ENCODE measurements at regions not wholly inside any gene's neighbourhood (a gene's known extent, or its start where the extent isn't known, plus 50 kb on each side); places are given as distances from the start of the nearest gene placed in this dataset.

- DNase-seq (ENCODE audit: low spot score), result no peak
- Mint-ChIP-seq H3K27me3 (ENCODE audit: insufficient read depth) (no peaks in the 10 kb centered on the region), H3K4me3 (no peak overlapping the region), H3K4me1 (ENCODE audit: low read depth) (peaks cover 32% of the 10 kb centered on the region), H3K27ac (no peak overlapping the region), H3K36me3 (ENCODE audit: low read depth) (no peaks in the 10 kb centered on the region), H3K9me3 (no peaks in the 10 kb centered on the region)
- intact Hi-C loops (cut with micrococcal nuclease), result no loop called here
Observed at GRCh38 chr6:22029171-22029570, 267.7 kb downstream of the PRL start.

GRCh38 chr6:22030730-22031619, 265.9 kb downstream of the PRL start:
- no peak for DNase-seq (ENCODE audit: low spot score)
- H3K27me3 Mint-ChIP-seq (ENCODE audit: insufficient read depth), result no peaks in the 10 kb centered on the region
- H3K4me1 Mint-ChIP-seq (ENCODE audit: low read depth), result peaks cover 19% of the 10 kb centered on the region
- no peaks in the 10 kb centered on the region for H3K36me3 Mint-ChIP-seq (ENCODE audit: low read depth)
- no peak overlapping the region for H3K27ac Mint-ChIP-seq
- no peak overlapping the region for H3K4me3 Mint-ChIP-seq
- H3K9me3 Mint-ChIP-seq, result no peaks in the 10 kb centered on the region
- intact Hi-C loops (cut with micrococcal nuclease), result no loop called here

- Mint-ChIP-seq H3K36me3 (ENCODE audit: low read depth) (no peaks in the 10 kb centered on the region), H3K4me1 (ENCODE audit: low read depth) (no peaks in the 10 kb centered on the region), H3K27me3 (ENCODE audit: insufficient read depth) (no peaks in the 10 kb centered on the region), H3K9me3 (peaks cover 7% of the 10 kb centered on the region), H3K27ac (no peak overlapping the region), H3K4me3 (no peak overlapping the region)
- DNase-seq (ENCODE audit: low spot score), result no peak
- intact Hi-C loops (cut with micrococcal nuclease), result no loop called here
Observed at GRCh38 chr6:22035690-22036089, 261.1 kb downstream of the PRL start.

- H3K9me3 Mint-ChIP-seq, result peaks cover 8% of the 10 kb centered on the region
Observed at GRCh38 chr6:22036275-22036674, 260.6 kb downstream of the PRL start.

GRCh38 chr6:22036699-22037098, 260.1 kb downstream of the PRL start:
- Mint-ChIP-seq H3K4me3 (no peak overlapping the region), H3K36me3 (ENCODE audit: low read depth) (no peaks in the 10 kb centered on the region), H3K27ac (no peak overlapping the region), H3K27me3 (ENCODE audit: insufficient read depth) (no peaks in the 10 kb centered on the region), H3K9me3 (peaks cover 8% of the 10 kb centered on the region), H3K4me1 (ENCODE audit: low read depth) (no peaks in the 10 kb centered on the region)
- DNase-seq (ENCODE audit: low spot score), result no peak
- intact Hi-C loops (cut with micrococcal nuclease), result no loop called here

More at GRCh38 chr6:22036275-22036674, 260.6 kb downstream of the PRL start:
- DNase-seq (ENCODE audit: low spot score), result no peak
- Mint-ChIP-seq H3K27ac (no peak overlapping the region), H3K4me1 (ENCODE audit: low read depth) (no peaks in the 10 kb centered on the region), H3K27me3 (ENCODE audit: insufficient read depth) (no peaks in the 10 kb centered on the region), H3K4me3 (no peak overlapping the region), H3K36me3 (ENCODE audit: low read depth) (no peaks in the 10 kb centered on the region)
- intact Hi-C loops (cut with micrococcal nuclease), result no loop called here

GRCh38 chr6:22041797-22042480, 254.9 kb downstream of the PRL start:
- no peak for DNase-seq (ENCODE audit: low spot score)
- Mint-ChIP-seq H3K27ac (no peak overlapping the region), H3K4me1 (ENCODE audit: low read depth) (no peaks in the 10 kb centered on the region), H3K27me3 (ENCODE audit: insufficient read depth) (no peaks in the 10 kb centered on the region), H3K4me3 (no peak overlapping the region), H3K9me3 (peaks cover 8% of the 10 kb centered on the region), H3K36me3 (ENCODE audit: low read depth) (no peaks in the 10 kb centered on the region)
- intact Hi-C loops (cut with micrococcal nuclease), result no loop called here

GRCh38 chr6:22042706-22043105, 254.1 kb downstream of the PRL start:
- H3K27ac Mint-ChIP-seq, result no peak overlapping the region
- peaks cover 8% of the 10 kb centered on the region for H3K9me3 Mint-ChIP-seq
- intact Hi-C loops (cut with micrococcal nuclease), result no loop called here
- H3K36me3 Mint-ChIP-seq (ENCODE audit: low read depth), result no peaks in the 10 kb centered on the region
- no peak overlapping the region for H3K4me3 Mint-ChIP-seq
- no peaks in the 10 kb centered on the region for H3K27me3 Mint-ChIP-seq (ENCODE audit: insufficient read depth)
- H3K4me1 Mint-ChIP-seq (ENCODE audit: low read depth), result no peaks in the 10 kb centered on the region
- no peak for DNase-seq (ENCODE audit: low spot score)

GRCh38 chr6:22043284-22043962, 253.4 kb downstream of the PRL start:
- no peaks in the 10 kb centered on the region for H3K4me1 Mint-ChIP-seq (ENCODE audit: low read depth)
- H3K4me3 Mint-ChIP-seq, result no peak overlapping the region
- no peak overlapping the region for H3K27ac Mint-ChIP-seq
- intact Hi-C loops (cut with micrococcal nuclease), result no loop called here
- DNase-seq (ENCODE audit: low spot score), result no peak
- H3K27me3 Mint-ChIP-seq (ENCODE audit: insufficient read depth), result no peaks in the 10 kb centered on the region
- H3K36me3 Mint-ChIP-seq (ENCODE audit: low read depth), result no peaks in the 10 kb centered on the region
- peaks cover 8% of the 10 kb centered on the region for H3K9me3 Mint-ChIP-seq

GRCh38 chr6:22045261-22045912, 251.4 kb downstream of the PRL start:
- Mint-ChIP-seq H3K27ac (no peak overlapping the region), H3K27me3 (ENCODE audit: insufficient read depth) (no peaks in the 10 kb centered on the region), H3K4me1 (ENCODE audit: low read depth) (no peaks in the 10 kb centered on the region), H3K36me3 (ENCODE audit: low read depth) (no peaks in the 10 kb centered on the region), H3K9me3 (peaks cover 3% of the 10 kb centered on the region), H3K4me3 (no peak overlapping the region)
- intact Hi-C loops (cut with micrococcal nuclease), result no loop called here
- DNase-seq (ENCODE audit: low spot score), result no peak

GRCh38 chr6:22049002-22049401, 247.8 kb downstream of the PRL start:
- intact Hi-C loops (cut with micrococcal nuclease), result no loop called here
- no peak for DNase-seq (ENCODE audit: low spot score)
- Mint-ChIP-seq H3K27ac (no peak overlapping the region), H3K36me3 (ENCODE audit: low read depth) (no peaks in the 10 kb centered on the region), H3K9me3 (peaks cover 5% of the 10 kb centered on the region), H3K4me3 (no peak overlapping the region), H3K27me3 (ENCODE audit: insufficient read depth) (no peaks in the 10 kb centered on the region), H3K4me1 (ENCODE audit: low read depth) (no peaks in the 10 kb centered on the region)

- DNase-seq (ENCODE audit: low spot score), result no peak
- Mint-ChIP-seq H3K4me1 (ENCODE audit: low read depth) (no peaks in the 10 kb centered on the region), H3K27ac (no peak overlapping the region), H3K9me3 (peaks cover 5% of the 10 kb centered on the region), H3K4me3 (no peak overlapping the region), H3K36me3 (ENCODE audit: low read depth) (no peaks in the 10 kb centered on the region), H3K27me3 (ENCODE audit: insufficient read depth) (no peaks in the 10 kb centered on the region)
- intact Hi-C loops (cut with micrococcal nuclease), result no loop called here
Observed at GRCh38 chr6:22053391-22053997, 243.3 kb downstream of the PRL start.

GRCh38 chr6:22056398-22056797, 240.4 kb downstream of the PRL start:
- H3K4me3 Mint-ChIP-seq, result no peak overlapping the region
- H3K27ac Mint-ChIP-seq, result no peak overlapping the region
- H3K9me3 Mint-ChIP-seq, result no peaks in the 10 kb centered on the region
- intact Hi-C loops (cut with micrococcal nuclease), result no loop called here
- no peak for DNase-seq (ENCODE audit: low spot score)
- H3K4me1 Mint-ChIP-seq (ENCODE audit: low read depth), result peaks cover 6% of the 10 kb centered on the region
- no peaks in the 10 kb centered on the region for H3K36me3 Mint-ChIP-seq (ENCODE audit: low read depth)
- no peaks in the 10 kb centered on the region for H3K27me3 Mint-ChIP-seq (ENCODE audit: insufficient read depth)
